ENCODE measurements at regions not wholly inside any gene's neighbourhood (a gene's known extent, or its start where the extent isn't known, plus 50 kb on each side); places are given as distances from the start of the nearest gene placed in this dataset.

DNA sequence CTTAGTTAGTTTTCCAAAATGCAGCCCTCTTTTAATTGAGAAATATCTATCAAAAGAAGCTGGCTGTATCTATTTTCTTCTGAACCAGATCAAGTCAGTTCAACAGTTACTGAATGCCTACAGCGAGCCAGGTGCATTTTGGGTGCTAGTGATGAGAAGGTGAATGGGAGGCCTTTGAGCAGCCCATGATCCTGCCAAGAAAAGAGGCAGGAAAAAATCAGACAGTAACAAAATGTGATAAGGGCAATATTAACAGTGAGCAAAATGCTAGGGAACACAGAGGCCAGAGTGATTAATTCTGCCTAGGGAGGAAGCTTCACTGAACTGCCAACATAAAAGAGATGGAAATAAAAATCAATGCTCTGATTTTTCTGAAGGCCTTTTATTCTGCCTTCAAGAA is 248.5 kb downstream of the SNCA start:
- no peak for TF ChIP-seq CTCF (IDR thresholded peaks at IDR 0.05; ENCODE audit: unreplicated experiment)
- no peak overlapping the region for H3K4me3 Mint-ChIP-seq (ENCODE audit: unreplicated experiment)
- DNase-seq (ENCODE audit: low spot score), result no peak
- no peak overlapping the region for H3K27ac Mint-ChIP-seq (ENCODE audit: unreplicated experiment)
- H3K9me3 Mint-ChIP-seq (ENCODE audit: unreplicated experiment), result no peaks in the 10 kb centered on the region
- H3K27me3 Mint-ChIP-seq (ENCODE audit: unreplicated experiment), result no peaks in the 10 kb centered on the region
- no peaks in the 10 kb centered on the region for H3K4me1 Mint-ChIP-seq (ENCODE audit: unreplicated experiment)
- no peaks in the 10 kb centered on the region for H3K36me3 Mint-ChIP-seq (ENCODE audit: low read depth, unreplicated experiment)

DNA sequence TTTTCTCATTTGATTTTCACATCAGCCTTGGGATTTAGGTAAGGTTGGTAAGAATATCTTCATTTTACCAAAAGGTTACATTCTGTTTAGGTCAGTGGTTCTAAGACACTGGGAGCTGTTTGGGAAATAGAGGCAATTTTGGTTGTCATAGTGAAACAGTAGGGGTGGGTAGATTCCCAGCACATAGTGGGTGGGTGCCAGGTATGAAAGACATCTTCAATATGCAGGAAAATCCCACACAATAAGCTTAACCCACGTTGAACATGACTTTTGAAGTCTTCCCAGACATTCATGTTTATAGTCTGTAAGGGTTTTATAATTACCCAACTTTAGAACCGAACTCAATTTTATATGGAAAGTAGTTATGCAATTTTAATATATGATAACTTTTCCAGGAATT is 249.6 kb downstream of the SNCA start:
- no peaks in the 10 kb centered on the region for H3K9me3 Mint-ChIP-seq (ENCODE audit: unreplicated experiment)
- TF ChIP-seq CTCF (IDR thresholded peaks at IDR 0.05; ENCODE audit: unreplicated experiment), result no peak
- DNase-seq (ENCODE audit: low spot score), result no peak
- no peaks in the 10 kb centered on the region for H3K36me3 Mint-ChIP-seq (ENCODE audit: low read depth, unreplicated experiment)
- H3K27me3 Mint-ChIP-seq (ENCODE audit: unreplicated experiment), result no peaks in the 10 kb centered on the region
- no peak overlapping the region for H3K27ac Mint-ChIP-seq (ENCODE audit: unreplicated experiment)
- no peak overlapping the region for H3K4me3 Mint-ChIP-seq (ENCODE audit: unreplicated experiment)
- H3K4me1 Mint-ChIP-seq (ENCODE audit: unreplicated experiment), result no peaks in the 10 kb centered on the region

- Mint-ChIP-seq H3K27ac (ENCODE audit: unreplicated experiment) (no peak overlapping the region), H3K4me3 (ENCODE audit: unreplicated experiment) (no peak overlapping the region), H3K9me3 (ENCODE audit: unreplicated experiment) (no peaks in the 10 kb centered on the region), H3K4me1 (ENCODE audit: unreplicated experiment) (no peaks in the 10 kb centered on the region), H3K36me3 (ENCODE audit: low read depth, unreplicated experiment) (no peaks in the 10 kb centered on the region), H3K27me3 (ENCODE audit: unreplicated experiment) (no peaks in the 10 kb centered on the region)
- no peak for DNase-seq (ENCODE audit: low spot score)
- no peak for TF ChIP-seq CTCF (IDR thresholded peaks at IDR 0.05; ENCODE audit: unreplicated experiment)
Observed at GRCh38 chr4:89586864-89587263, 250.1 kb downstream of the SNCA start.

GRCh38 chr4:89586318-89586717 is 250.6 kb downstream of the SNCA start:
- H3K9me3 Mint-ChIP-seq (ENCODE audit: unreplicated experiment), result no peaks in the 10 kb centered on the region
- H3K4me1 Mint-ChIP-seq (ENCODE audit: unreplicated experiment), result no peaks in the 10 kb centered on the region
- no peak overlapping the region for H3K4me3 Mint-ChIP-seq (ENCODE audit: unreplicated experiment)
- no peaks in the 10 kb centered on the region for H3K27me3 Mint-ChIP-seq (ENCODE audit: unreplicated experiment)
- no peaks in the 10 kb centered on the region for H3K36me3 Mint-ChIP-seq (ENCODE audit: low read depth, unreplicated experiment)
- H3K27ac Mint-ChIP-seq (ENCODE audit: unreplicated experiment), result no peak overlapping the region
- DNase-seq (ENCODE audit: low spot score), result no peak
- TF ChIP-seq CTCF (IDR thresholded peaks at IDR 0.05; ENCODE audit: unreplicated experiment), result no peak

GRCh38 chr4:89582756-89583505 is 254.0 kb downstream of the SNCA start:
- Mint-ChIP-seq H3K9me3 (ENCODE audit: unreplicated experiment) (no peaks in the 10 kb centered on the region), H3K36me3 (ENCODE audit: low read depth, unreplicated experiment) (no peaks in the 10 kb centered on the region)

More at GRCh38 chr4:89582756-89583505, 254.0 kb downstream of the SNCA start:
- H3K4me1 Mint-ChIP-seq (ENCODE audit: unreplicated experiment), result no peaks in the 10 kb centered on the region
- DNase-seq (ENCODE audit: low spot score), result no peak
- H3K27me3 Mint-ChIP-seq (ENCODE audit: unreplicated experiment), result no peaks in the 10 kb centered on the region
- TF ChIP-seq CTCF (IDR thresholded peaks at IDR 0.05; ENCODE audit: unreplicated experiment), result no peak
- no peak overlapping the region for H3K27ac Mint-ChIP-seq (ENCODE audit: unreplicated experiment)
- no peak overlapping the region for H3K4me3 Mint-ChIP-seq (ENCODE audit: unreplicated experiment)
